GM20000 (cell line): ENCODE measurements at regions not wholly inside any gene's neighbourhood (a gene's known extent, or its start where the extent isn't known, plus 50 kb on each side); places are given as distances from the start of the nearest gene placed in this dataset.

ENCODE experiments used
- DNase-seq: peaks from one replicate; pipeline ENCODE4 v3.0.0; 2012; ENCODE audit warnings: low spot score
- CTCF ChIP-seq: IDR thresholded peaks from 2 replicates; pipeline ENCODE4 v1.5.1; 2012; ENCODE audit warnings: mild to moderate bottlenecking, control low read depth; ENCODE audit errors: extremely low read depth, missing control alignments

GRCh38 chr2:122011493-122012270 lies 256.2 kb downstream of the TSN start:
- TF ChIP-seq CTCF: no peak
- no peak for DNase-seq

- DNase-seq: no peak
Observed at GRCh38 chr2:122018736-122019135, 263.3 kb downstream of the TSN start.

GRCh38 chr2:122019724-122020123 lies 264.3 kb downstream of the TSN start:
- TF ChIP-seq CTCF: no peak
- no peak for DNase-seq

More at GRCh38 chr2:122018736-122019135, 263.3 kb downstream of the TSN start:
- no peak for TF ChIP-seq CTCF

GRCh38 chr2:122020377-122020776 lies 264.9 kb downstream of the TSN start:
- no peak for TF ChIP-seq CTCF
- no peak for DNase-seq

GRCh38 chr2:122021941-122022340 lies 266.5 kb downstream of the TSN start:
- DNase-seq: no peak
- no peak for TF ChIP-seq CTCF

DNA sequence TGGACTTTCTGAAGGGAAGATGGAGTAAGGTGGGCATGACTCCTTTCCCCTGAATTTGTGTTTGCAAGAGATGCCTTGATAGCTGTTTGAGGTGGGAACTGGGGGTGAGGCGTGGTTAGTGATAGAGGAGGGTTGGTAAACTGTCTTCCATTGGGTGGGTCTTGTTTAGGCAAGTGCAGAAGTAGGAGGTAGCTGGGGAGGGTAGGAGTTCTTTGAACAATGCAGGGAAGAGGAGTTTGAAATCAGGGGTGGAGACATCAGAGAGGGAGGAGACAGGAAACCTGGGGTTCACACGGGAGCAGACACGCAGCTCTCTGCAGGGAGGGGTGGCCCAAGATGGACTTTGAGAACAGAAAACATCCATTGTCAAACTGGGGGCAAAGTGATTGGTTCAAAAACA lies 267.1 kb downstream of the TSN start:
- no peak for DNase-seq
- TF ChIP-seq CTCF: no peak

GRCh38 chr2:122023059-122023864 lies 267.8 kb downstream of the TSN start:
- no peak for DNase-seq
- TF ChIP-seq CTCF: no peak
